ENCODE measurements at regions not wholly inside any gene's neighbourhood (a gene's known extent, or its start where the extent isn't known, plus 50 kb on each side); places are given as distances from the start of the nearest gene placed in this dataset.

GRCh38 chr13:78862446-78862845 lies 203.5 kb upstream of the OBI1 start:
- Histone ChIP-seq H3K9me3 (no peaks in the 10 kb centered on the region), H3K4me3 (no peak overlapping the region), H3K27ac (no peak overlapping the region), H3K36me3 (no peaks in the 10 kb centered on the region), H3K4me1 (peaks cover 0 to 3% (median 0%) of the 10 kb centered on the region in 4 donors), H3K27me3 (no peaks in the 10 kb centered on the region)
- ATAC-seq (no peak), DNase-seq (no peak)
- 93% methylated on average over 1 of the region's 1 CpG for WGBS (ENCODE audit: insufficient coverage, low coverage, low lambda C conversion rate, missing lambda C conversion rate)
- intact Hi-C loops (cut with DNase I): no loop called here
- TF ChIP-seq, protein P1, sequence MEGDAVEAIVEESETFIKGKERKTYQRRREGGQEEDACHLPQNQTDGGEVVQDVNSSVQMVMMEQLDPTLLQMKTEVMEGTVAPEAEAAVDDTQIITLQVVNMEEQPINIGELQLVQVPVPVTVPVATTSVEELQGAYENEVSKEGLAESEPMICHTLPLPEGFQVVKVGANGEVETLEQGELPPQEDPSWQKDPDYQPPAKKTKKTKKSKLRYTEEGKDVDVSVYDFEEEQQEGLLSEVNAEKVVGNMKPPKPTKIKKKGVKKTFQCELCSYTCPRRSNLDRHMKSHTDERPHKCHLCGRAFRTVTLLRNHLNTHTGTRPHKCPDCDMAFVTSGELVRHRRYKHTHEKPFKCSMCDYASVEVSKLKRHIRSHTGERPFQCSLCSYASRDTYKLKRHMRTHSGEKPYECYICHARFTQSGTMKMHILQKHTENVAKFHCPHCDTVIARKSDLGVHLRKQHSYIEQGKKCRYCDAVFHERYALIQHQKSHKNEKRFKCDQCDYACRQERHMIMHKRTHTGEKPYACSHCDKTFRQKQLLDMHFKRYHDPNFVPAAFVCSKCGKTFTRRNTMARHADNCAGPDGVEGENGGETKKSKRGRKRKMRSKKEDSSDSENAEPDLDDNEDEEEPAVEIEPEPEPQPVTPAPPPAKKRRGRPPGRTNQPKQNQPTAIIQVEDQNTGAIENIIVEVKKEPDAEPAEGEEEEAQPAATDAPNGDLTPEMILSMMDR (IDR thresholded peaks at IDR 0.05): no peak
- no peak for TF ChIP-seq POLR2A (IDR thresholded peaks at IDR 0.05)

DNA sequence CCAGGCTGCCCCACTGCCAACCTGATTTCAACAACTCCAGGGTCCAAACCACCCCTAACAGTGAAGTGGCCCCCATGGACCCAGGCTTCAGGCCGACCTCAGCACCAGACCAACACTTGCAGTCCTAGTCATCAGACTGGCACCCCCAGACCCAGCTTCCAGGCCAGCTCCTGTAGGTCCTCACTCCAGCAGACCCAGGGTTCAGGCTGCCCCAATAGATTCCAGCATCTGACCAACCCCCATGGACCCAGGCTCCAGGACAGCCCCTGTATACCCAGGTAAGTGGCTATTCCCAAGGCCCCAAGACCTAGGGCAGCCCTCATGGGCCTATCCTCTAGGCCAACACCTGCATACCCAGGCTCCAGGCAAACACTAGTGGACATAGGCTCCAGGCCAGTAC lies 193.8 kb upstream of the OBI1 start:
- no peaks in the 10 kb centered on the region for H3K4me1 ChIP-seq
- DNase-seq (no peak), ATAC-seq (peak in 1 of 4 donors; percentile 37)
- no peaks in the 10 kb centered on the region for H3K36me3 ChIP-seq
- intact Hi-C loops (cut with DNase I): no loop called here
- TF ChIP-seq, protein P1 (IDR thresholded peaks at IDR 0.05): no peak
- TF ChIP-seq POLR2A (IDR thresholded peaks at IDR 0.05): no peak
- H3K27ac ChIP-seq: no peak overlapping the region
- no peaks in the 10 kb centered on the region for H3K9me3 ChIP-seq
- H3K4me3 ChIP-seq: no peak overlapping the region
- H3K27me3 ChIP-seq: no peaks in the 10 kb centered on the region
- no CpG with 5 or more reads among the region's 1 CpG for WGBS (ENCODE audit: insufficient coverage, low coverage, low lambda C conversion rate, missing lambda C conversion rate)

GRCh38 chr13:78845656-78846365 lies 186.9 kb upstream of the OBI1 start:
- Histone ChIP-seq H3K27ac (no peak overlapping the region), H3K36me3 (no peaks in the 10 kb centered on the region), H3K9me3 (no peaks in the 10 kb centered on the region), H3K27me3 (no peaks in the 10 kb centered on the region), H3K4me3 (no peak overlapping the region), H3K4me1 (no peaks in the 10 kb centered on the region)
- intact Hi-C loops (cut with DNase I): no loop called here
- WGBS (ENCODE audit: insufficient coverage, low coverage, low lambda C conversion rate, missing lambda C conversion rate): 63% methylated on average over 3 of the region's 3 CpGs
- ATAC-seq (peak in 1 of 4 donors; percentile 52), DNase-seq (no peak)
- no peak for TF ChIP-seq POLR2A (IDR thresholded peaks at IDR 0.05)
- TF ChIP-seq, protein P1 (IDR thresholded peaks at IDR 0.05): no peak

DNA sequence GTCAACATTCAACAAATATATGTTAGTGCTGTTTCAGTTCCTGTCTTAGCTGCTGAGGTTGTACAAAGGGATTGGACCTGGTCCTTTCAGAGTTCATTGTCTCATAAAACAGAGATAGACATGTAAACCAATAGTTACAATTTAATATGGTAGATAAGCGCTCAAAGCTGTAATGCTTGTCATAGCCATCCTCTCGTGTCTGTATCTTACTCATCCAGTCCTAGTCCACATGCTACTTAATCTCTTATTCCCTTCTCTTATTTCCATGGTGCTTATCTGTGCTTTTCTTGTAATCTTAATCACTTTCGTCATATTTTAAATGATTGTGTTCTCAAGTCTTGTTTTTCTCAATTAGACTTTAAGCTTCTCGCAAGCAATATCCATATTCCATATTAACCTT lies 185.2 kb upstream of the OBI1 start:
- ATAC-seq (no peak), DNase-seq (no peak)
- no peak for TF ChIP-seq POLR2A (IDR thresholded peaks at IDR 0.05)
- TF ChIP-seq, protein P1 (IDR thresholded peaks at IDR 0.05): no peak
- Histone ChIP-seq H3K27ac (no peak overlapping the region), H3K4me3 (no peak overlapping the region), H3K27me3 (no peaks in the 10 kb centered on the region), H3K9me3 (no peaks in the 10 kb centered on the region), H3K36me3 (no peaks in the 10 kb centered on the region), H3K4me1 (no peaks in the 10 kb centered on the region)
- 76% methylated on average over 4 of the region's 4 CpGs for WGBS (ENCODE audit: insufficient coverage, low coverage, low lambda C conversion rate, missing lambda C conversion rate)
- intact Hi-C loops (cut with DNase I): no loop called here
